ENCODE measurements at regions not wholly inside any gene's neighbourhood (a gene's known extent, or its start where the extent isn't known, plus 50 kb on each side); places are given as distances from the start of the nearest gene placed in this dataset.

DNA sequence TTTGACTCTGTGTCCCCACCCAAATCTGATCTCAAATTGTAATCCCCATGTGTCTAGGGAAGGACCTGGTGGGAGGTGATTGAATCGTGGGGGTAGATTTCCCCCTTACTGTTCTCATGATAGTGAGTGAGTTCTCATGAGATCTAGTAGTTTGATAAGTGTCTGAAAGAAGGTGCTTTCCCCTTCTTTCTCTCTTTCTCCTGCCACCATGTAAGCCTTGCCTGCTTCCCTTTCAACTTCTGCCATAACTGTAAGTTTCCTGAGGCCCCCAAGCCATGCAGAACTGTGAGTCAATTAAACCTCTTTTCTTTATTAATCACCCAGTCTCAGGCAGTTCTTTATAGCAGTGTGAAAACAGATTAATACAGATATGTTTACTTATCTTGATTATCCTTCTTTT is 266.5 kb upstream of the GYPC start:
- H3K9me3 Mint-ChIP-seq = peaks cover 19% of the 10 kb centered on the region
- no peak for DNase-seq (ENCODE audit: low read depth, low spot score)
- TF ChIP-seq, protein P1, sequence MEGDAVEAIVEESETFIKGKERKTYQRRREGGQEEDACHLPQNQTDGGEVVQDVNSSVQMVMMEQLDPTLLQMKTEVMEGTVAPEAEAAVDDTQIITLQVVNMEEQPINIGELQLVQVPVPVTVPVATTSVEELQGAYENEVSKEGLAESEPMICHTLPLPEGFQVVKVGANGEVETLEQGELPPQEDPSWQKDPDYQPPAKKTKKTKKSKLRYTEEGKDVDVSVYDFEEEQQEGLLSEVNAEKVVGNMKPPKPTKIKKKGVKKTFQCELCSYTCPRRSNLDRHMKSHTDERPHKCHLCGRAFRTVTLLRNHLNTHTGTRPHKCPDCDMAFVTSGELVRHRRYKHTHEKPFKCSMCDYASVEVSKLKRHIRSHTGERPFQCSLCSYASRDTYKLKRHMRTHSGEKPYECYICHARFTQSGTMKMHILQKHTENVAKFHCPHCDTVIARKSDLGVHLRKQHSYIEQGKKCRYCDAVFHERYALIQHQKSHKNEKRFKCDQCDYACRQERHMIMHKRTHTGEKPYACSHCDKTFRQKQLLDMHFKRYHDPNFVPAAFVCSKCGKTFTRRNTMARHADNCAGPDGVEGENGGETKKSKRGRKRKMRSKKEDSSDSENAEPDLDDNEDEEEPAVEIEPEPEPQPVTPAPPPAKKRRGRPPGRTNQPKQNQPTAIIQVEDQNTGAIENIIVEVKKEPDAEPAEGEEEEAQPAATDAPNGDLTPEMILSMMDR (conservative IDR thresholded peaks at IDR 0.05) = no peak
- no peaks in the 10 kb centered on the region for H3K27me3 Mint-ChIP-seq (ENCODE audit: low read depth)
- H3K4me3 Mint-ChIP-seq = no peak overlapping the region
- peaks cover 13% of the 10 kb centered on the region for H3K36me3 Mint-ChIP-seq (ENCODE audit: low read depth)
- no peak overlapping the region for H3K27ac Mint-ChIP-seq (ENCODE audit: unreplicated experiment)
- no peaks in the 10 kb centered on the region for H3K4me1 Mint-ChIP-seq

DNA sequence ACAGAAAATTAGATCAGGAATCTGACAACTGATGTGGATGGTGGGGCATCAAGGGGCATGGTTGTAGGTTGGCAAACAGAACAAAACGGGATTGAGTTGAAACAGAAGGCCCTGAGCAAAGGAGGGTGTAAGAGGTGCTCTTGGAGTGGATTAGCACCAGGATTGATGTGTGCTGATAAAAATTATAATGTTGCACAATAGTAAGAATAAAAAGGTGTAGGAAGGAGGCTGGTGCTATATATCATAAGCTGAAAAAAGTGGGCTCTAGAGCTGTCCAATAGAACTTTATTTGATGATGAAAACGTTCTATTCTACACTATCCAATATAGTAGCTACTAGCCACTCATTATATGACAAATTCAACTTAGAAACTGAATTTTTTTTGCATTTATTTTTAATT is 263.1 kb upstream of the GYPC start:
- Mint-ChIP-seq H3K4me3 (no peak overlapping the region), H3K27ac (ENCODE audit: unreplicated experiment) (no peak overlapping the region), H3K4me1 (no peaks in the 10 kb centered on the region), H3K27me3 (ENCODE audit: low read depth) (no peaks in the 10 kb centered on the region), H3K36me3 (ENCODE audit: low read depth) (peaks cover 4% of the 10 kb centered on the region), H3K9me3 (peaks cover 9% of the 10 kb centered on the region)
- no peak for DNase-seq (ENCODE audit: low read depth, low spot score)
- TF ChIP-seq, protein P1 (conservative IDR thresholded peaks at IDR 0.05) = no peak

DNA sequence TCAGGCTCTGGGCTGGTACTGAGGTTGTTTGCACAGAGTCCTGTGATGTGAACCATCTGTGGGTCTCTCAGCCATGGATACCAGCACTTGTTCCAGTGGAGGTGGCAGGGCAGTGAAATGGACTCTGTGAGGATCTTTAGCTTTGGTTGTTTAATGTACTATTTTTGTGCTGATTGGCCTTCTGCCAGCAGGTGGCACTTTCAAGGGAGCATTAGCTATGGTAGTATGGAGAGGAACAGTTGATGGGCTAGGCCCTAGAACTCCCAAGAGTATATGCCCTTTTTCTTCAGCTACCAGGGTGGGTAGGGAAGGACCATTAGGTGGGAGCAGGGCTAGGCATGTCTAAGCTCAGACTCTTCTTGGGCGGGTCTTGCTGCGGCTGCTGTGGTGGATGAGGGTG is 257.0 kb upstream of the GYPC start:
- Mint-ChIP-seq H3K27ac (ENCODE audit: unreplicated experiment) (no peak overlapping the region), H3K36me3 (ENCODE audit: low read depth) (peaks cover 5% of the 10 kb centered on the region), H3K9me3 (peaks cover 8% of the 10 kb centered on the region), H3K4me3 (no peak overlapping the region), H3K4me1 (no peaks in the 10 kb centered on the region), H3K27me3 (ENCODE audit: low read depth) (no peaks in the 10 kb centered on the region)
- TF ChIP-seq, protein P1 (conservative IDR thresholded peaks at IDR 0.05) = peak; percentile 38
- no peak for DNase-seq (ENCODE audit: low read depth, low spot score)

DNA sequence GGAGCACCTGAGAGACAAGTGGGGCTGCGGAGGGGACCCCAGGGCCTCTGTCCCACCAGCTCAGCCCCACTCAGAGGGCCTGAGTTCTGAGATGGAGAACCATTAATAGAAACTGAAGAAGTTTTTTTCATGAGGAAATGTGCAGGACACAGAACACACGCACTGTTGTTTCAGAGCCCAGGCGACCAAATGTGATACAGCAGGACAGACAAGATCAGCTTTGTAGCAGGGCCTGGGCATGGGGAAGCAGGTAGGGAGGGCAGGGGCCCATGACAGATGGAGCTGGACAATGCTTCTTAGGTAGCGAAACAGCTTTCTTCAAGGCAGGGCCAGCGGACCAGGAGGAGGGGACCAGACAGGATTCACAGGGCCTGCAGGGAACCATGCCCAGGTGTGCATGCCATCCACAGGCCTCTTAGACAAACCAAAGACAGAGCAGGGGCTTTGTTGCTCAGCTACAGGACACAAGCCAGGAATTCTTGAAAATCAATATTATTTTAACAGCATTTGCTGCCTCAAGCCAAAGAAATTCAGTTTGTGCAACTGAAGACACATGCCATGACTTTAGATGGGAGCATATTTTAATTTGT is 252.8 kb upstream of the GYPC start:
- H3K27me3 Mint-ChIP-seq (ENCODE audit: low read depth) = no peaks in the 10 kb centered on the region
- H3K4me3 Mint-ChIP-seq = no peak overlapping the region
- TF ChIP-seq, protein P1 (conservative IDR thresholded peaks at IDR 0.05) = no peak
- peaks cover 3% of the 10 kb centered on the region for H3K36me3 Mint-ChIP-seq (ENCODE audit: low read depth)
- H3K4me1 Mint-ChIP-seq = peaks cover 6% of the 10 kb centered on the region
- H3K9me3 Mint-ChIP-seq = peaks cover 3% of the 10 kb centered on the region
- H3K27ac Mint-ChIP-seq (ENCODE audit: unreplicated experiment) = no peak overlapping the region
- DNase-seq (ENCODE audit: low read depth, low spot score) = no peak

DNA sequence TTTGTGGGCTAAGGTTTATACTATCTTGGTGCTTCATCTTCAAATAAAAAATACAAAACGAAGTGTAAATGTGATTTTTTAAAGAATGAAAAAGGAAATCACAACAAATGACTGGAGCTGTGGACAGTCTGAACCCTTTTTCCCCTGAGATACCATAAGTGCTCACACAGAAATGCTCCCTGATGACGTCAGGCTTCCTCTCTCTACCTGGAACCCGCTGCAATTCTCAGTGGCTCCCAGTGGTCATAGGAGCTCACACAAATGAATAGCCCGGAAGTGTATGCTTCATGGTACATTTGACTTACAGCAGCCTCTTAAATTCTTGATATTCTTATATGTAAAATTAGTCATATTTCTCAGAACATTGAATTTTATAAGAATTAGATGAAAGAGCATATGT is 249.7 kb upstream of the GYPC start:
- Mint-ChIP-seq H3K4me1 (peaks cover 14% of the 10 kb centered on the region), H3K36me3 (ENCODE audit: low read depth) (no peaks in the 10 kb centered on the region), H3K27ac (ENCODE audit: unreplicated experiment) (no peak overlapping the region), H3K4me3 (no peak overlapping the region), H3K27me3 (ENCODE audit: low read depth) (no peaks in the 10 kb centered on the region), H3K9me3 (no peaks in the 10 kb centered on the region)
- TF ChIP-seq, protein P1 (conservative IDR thresholded peaks at IDR 0.05) = no peak
- DNase-seq (ENCODE audit: low read depth, low spot score) = no peak

All from neural crest cell (in vitro differentiated cells).